ENCODE measurements at regions not wholly inside any gene's neighbourhood (a gene's known extent, or its start where the extent isn't known, plus 50 kb on each side); places are given as distances from the start of the nearest gene placed in this dataset.

- Histone ChIP-seq H3K27ac (no peak overlapping the region), H3K9me3 (no peaks in the 10 kb centered on the region), H3K36me3 (no peaks in the 10 kb centered on the region), H3K4me1 (no peaks in the 10 kb centered on the region), H3K27me3 (no peaks in the 10 kb centered on the region), H3K4me3 (no peak overlapping the region)
- intact Hi-C loops (cut with DNase I; ENCODE audit: low total_unique reads): no loop called here
- no peak for DNase-seq (ENCODE audit: low spot score in 2 of 2)
- TF ChIP-seq POLR2A (IDR thresholded peaks at IDR 0.05) (no peak), CTCF (IDR thresholded peaks at IDR 0.05) (no peak), POLR2AphosphoS5 (IDR thresholded peaks at IDR 0.05) (no peak)
Observed at GRCh38 chr3:76950590-76950989, 89.3 kb upstream of the ROBO2 start.

GRCh38 chr3:76954412-76954811, 85.5 kb upstream of the ROBO2 start:
- no peak overlapping the region for H3K4me3 ChIP-seq
- TF ChIP-seq POLR2A (IDR thresholded peaks at IDR 0.05) (no peak), POLR2AphosphoS5 (IDR thresholded peaks at IDR 0.05) (no peak), CTCF (IDR thresholded peaks at IDR 0.05) (no peak)
- no peaks in the 10 kb centered on the region for H3K4me1 ChIP-seq
- H3K36me3 ChIP-seq: no peaks in the 10 kb centered on the region
- no peak for DNase-seq (ENCODE audit: low spot score in 2 of 2)
- no peak overlapping the region for H3K27ac ChIP-seq
- intact Hi-C loops (cut with DNase I; ENCODE audit: low total_unique reads): no loop called here
- H3K9me3 ChIP-seq: no peaks in the 10 kb centered on the region
- H3K27me3 ChIP-seq: no peaks in the 10 kb centered on the region

GRCh38 chr3:76958274-76958673, 81.6 kb upstream of the ROBO2 start:
- Histone ChIP-seq H3K4me3 (no peak overlapping the region), H3K4me1 (no peaks in the 10 kb centered on the region), H3K36me3 (no peaks in the 10 kb centered on the region), H3K9me3 (no peaks in the 10 kb centered on the region), H3K27ac (no peak overlapping the region), H3K27me3 (no peaks in the 10 kb centered on the region)
- TF ChIP-seq CTCF (IDR thresholded peaks at IDR 0.05): no peak
- no peak for TF ChIP-seq POLR2AphosphoS5 (IDR thresholded peaks at IDR 0.05)
- no peak for TF ChIP-seq POLR2A (IDR thresholded peaks at IDR 0.05)
- intact Hi-C loops (cut with DNase I; ENCODE audit: low total_unique reads): no loop called here
- DNase-seq (ENCODE audit: low spot score in 2 of 2): no peak

GRCh38 chr3:76958861-76959260, 81.0 kb upstream of the ROBO2 start:
- Histone ChIP-seq H3K27ac (no peak overlapping the region), H3K4me1 (no peaks in the 10 kb centered on the region), H3K27me3 (no peaks in the 10 kb centered on the region), H3K36me3 (no peaks in the 10 kb centered on the region), H3K4me3 (no peak overlapping the region), H3K9me3 (no peaks in the 10 kb centered on the region)
- no peak for DNase-seq (ENCODE audit: low spot score in 2 of 2)
- intact Hi-C loops (cut with DNase I; ENCODE audit: low total_unique reads): no loop called here
- TF ChIP-seq CTCF (IDR thresholded peaks at IDR 0.05) (no peak), POLR2A (IDR thresholded peaks at IDR 0.05) (no peak), POLR2AphosphoS5 (IDR thresholded peaks at IDR 0.05) (no peak)

GRCh38 chr3:76961284-76961683, 78.6 kb upstream of the ROBO2 start:
- Histone ChIP-seq H3K9me3 (no peaks in the 10 kb centered on the region), H3K27ac (no peak overlapping the region), H3K36me3 (no peaks in the 10 kb centered on the region), H3K4me3 (no peak overlapping the region), H3K4me1 (no peaks in the 10 kb centered on the region), H3K27me3 (no peaks in the 10 kb centered on the region)
- no peak for DNase-seq (ENCODE audit: low spot score in 2 of 2)
- TF ChIP-seq CTCF (IDR thresholded peaks at IDR 0.05): no peak
- no peak for TF ChIP-seq POLR2AphosphoS5 (IDR thresholded peaks at IDR 0.05)
- no peak for TF ChIP-seq POLR2A (IDR thresholded peaks at IDR 0.05)
- intact Hi-C loops (cut with DNase I; ENCODE audit: low total_unique reads): no loop called here

Data from breast epithelium (tissue), 4 donors.